ENCODE measurements at regions not wholly inside any gene's neighbourhood (a gene's known extent, or its start where the extent isn't known, plus 50 kb on each side); places are given as distances from the start of the nearest gene placed in this dataset.

DNA sequence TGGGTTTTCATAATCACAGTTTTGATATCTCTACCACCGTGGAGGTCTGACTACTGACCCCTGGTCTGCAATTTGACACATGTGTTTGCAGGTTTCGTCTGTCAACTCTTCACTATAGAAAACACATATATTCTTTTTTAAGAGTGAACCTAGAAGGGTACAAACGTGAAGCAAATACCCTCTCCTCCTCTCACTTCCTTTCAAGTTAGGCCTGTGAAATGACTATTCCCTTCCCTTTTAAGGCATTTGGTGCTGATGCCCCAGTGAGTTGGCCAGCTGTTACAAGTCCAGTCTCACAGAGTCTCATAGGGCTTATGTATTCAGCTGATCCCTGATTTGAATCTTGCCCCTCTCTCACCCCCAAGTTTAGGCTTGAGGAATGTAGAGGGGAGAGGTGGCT lies 742.0 kb upstream of the IGFBP3 start:
- TF ChIP-seq NFRKB (IDR thresholded peaks at IDR 0.05) (no peak), FOXA1 (IDR thresholded peaks at IDR 0.05) (no peak), SUZ12 (IDR thresholded peaks at IDR 0.05) (no peak), FOXM1 (IDR thresholded peaks at IDR 0.05; ENCODE audit: borderline replicate concordance) (no peak)

Measured in HEK293T (cell line).